ENCODE measurements at regions not wholly inside any gene's neighbourhood (a gene's known extent, or its start where the extent isn't known, plus 50 kb on each side); places are given as distances from the start of the nearest gene placed in this dataset.

DNA sequence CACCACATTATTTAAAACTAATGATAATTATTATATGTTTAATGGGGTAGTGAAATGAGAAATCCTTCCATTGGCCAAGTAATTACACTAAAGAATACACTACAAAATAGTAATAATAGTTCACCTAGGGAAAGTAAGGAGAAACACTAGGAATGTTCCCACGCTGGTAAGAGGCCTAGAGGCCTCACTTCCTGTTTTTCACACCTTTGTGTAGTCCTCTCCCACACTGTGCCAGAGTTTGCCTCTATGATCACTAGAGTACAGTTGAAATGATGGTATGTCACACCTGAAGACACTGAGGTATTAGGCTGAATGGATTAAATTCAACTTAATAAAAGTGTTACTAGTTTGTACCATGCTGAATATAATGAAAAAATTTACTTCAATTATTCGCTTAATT lies 1348.0 kb upstream of the ATXN8OS start:
- Histone ChIP-seq H3K27ac (replicated peaks) (no peak overlapping the region), H3K27me3 (ENCODE audit: low read depth) (no peaks in the 10 kb centered on the region), H3K9me3 (replicated peaks) (peaks cover 6% of the 10 kb centered on the region), H3K4me3 (no peak overlapping the region), H3K4me1 (no peaks in the 10 kb centered on the region), H3K36me3 (no peaks in the 10 kb centered on the region)
- no peak for DNase-seq
- intact Hi-C loops (cut with micrococcal nuclease), result no loop called here
- TF ChIP-seq, protein P1, sequence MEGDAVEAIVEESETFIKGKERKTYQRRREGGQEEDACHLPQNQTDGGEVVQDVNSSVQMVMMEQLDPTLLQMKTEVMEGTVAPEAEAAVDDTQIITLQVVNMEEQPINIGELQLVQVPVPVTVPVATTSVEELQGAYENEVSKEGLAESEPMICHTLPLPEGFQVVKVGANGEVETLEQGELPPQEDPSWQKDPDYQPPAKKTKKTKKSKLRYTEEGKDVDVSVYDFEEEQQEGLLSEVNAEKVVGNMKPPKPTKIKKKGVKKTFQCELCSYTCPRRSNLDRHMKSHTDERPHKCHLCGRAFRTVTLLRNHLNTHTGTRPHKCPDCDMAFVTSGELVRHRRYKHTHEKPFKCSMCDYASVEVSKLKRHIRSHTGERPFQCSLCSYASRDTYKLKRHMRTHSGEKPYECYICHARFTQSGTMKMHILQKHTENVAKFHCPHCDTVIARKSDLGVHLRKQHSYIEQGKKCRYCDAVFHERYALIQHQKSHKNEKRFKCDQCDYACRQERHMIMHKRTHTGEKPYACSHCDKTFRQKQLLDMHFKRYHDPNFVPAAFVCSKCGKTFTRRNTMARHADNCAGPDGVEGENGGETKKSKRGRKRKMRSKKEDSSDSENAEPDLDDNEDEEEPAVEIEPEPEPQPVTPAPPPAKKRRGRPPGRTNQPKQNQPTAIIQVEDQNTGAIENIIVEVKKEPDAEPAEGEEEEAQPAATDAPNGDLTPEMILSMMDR (IDR thresholded peaks at IDR 0.05; ENCODE audit: borderline replicate concordance), result no peak

DNA sequence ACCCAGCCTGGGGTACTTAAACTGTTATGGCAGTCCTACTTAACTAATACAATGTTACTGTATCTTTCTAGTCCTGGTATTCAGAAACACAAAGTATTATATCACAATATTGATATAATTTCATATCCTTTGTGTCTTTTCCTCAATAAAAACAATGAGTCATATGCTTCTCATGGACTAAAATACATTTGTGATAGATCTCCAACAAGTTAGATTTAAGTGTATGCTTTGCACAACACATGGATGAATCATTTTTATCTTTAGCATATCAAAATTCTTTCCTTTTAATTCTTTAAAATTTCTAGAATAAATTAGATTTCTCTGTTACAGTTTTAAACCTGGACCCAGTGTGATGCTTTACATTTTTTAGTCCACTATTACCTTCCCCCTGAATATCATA lies 1357.8 kb upstream of the ATXN8OS start:
- intact Hi-C loops (cut with micrococcal nuclease), result no loop called here
- no peak for DNase-seq
- Histone ChIP-seq H3K4me1 (no peaks in the 10 kb centered on the region), H3K27me3 (ENCODE audit: low read depth) (no peaks in the 10 kb centered on the region), H3K4me3 (no peak overlapping the region), H3K27ac (replicated peaks) (no peak overlapping the region), H3K36me3 (no peaks in the 10 kb centered on the region), H3K9me3 (replicated peaks) (no peaks in the 10 kb centered on the region)
- TF ChIP-seq, protein P1 (IDR thresholded peaks at IDR 0.05; ENCODE audit: borderline replicate concordance), result no peak

DNA sequence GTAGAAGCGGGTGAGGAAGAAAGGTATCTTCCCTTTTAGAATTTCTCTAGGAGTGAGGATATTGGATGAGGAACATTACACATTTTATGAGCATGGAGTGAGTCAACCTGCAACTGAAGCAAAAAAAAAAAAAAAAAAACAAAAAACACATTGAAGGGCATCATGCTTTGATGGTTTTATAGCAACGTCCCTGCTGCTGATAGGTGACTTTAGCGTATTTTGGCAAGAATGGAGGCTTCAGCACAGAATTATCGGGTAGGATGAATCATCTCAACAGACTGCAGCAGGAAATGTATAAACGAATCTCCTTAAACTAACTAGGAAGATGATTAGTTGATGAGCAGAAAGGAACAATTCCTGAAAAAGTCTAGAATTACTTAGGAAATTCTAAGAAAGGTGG lies 1359.6 kb upstream of the ATXN8OS start:
- intact Hi-C loops (cut with micrococcal nuclease), result no loop called here

DNA sequence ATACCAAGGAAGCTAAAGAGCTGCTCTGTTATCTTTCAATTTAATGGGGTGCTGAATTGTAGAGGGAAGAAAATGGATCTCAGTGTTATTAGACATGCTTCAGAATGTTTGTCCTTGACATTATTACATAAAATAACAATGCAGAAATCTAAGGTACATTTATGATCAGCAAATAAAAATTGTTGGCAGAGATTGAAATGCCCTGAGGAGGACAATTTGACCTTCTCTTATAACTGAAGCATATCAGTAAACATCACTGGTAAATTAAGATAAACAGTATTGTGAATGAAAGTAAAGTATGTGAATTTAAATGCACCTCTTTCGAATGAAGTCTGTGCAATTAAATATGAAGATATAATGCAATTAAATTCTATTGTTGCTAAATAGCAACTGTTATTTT lies 1362.1 kb upstream of the ATXN8OS start:
- Histone ChIP-seq H3K36me3 (no peaks in the 10 kb centered on the region), H3K27ac (replicated peaks) (no peak overlapping the region)
- intact Hi-C loops (cut with micrococcal nuclease), result no loop called here

More for the DNA sequence above, 1359.6 kb upstream of the ATXN8OS start:
- no peaks in the 10 kb centered on the region for H3K4me1 ChIP-seq
- no peaks in the 10 kb centered on the region for H3K27me3 ChIP-seq (ENCODE audit: low read depth)
- H3K36me3 ChIP-seq, result no peaks in the 10 kb centered on the region
- no peak for DNase-seq
- H3K4me3 ChIP-seq, result no peak overlapping the region
- H3K27ac ChIP-seq (replicated peaks), result no peak overlapping the region
- TF ChIP-seq, protein P1 (IDR thresholded peaks at IDR 0.05; ENCODE audit: borderline replicate concordance), result no peak
- no peaks in the 10 kb centered on the region for H3K9me3 ChIP-seq (replicated peaks)

DNA sequence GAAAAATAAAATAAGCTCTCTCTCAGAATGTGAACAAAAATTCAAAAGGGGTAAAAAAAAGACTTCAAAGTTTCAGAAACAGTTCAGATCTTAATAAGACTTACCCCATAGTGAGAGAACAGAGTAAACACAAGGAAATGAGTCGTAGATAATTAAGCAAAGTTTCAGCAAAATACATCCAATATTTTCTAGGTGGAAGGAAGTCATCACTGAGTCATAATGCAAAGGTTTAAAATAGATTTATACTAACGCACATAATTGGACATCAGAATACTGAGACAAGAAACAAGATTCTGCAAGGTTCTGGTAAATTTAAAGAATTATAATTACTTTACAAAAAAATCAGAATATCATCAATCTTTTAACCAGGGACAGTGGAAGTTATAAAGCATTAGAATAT lies 1370.7 kb upstream of the ATXN8OS start:
- Histone ChIP-seq H3K36me3 (no peaks in the 10 kb centered on the region), H3K4me1 (no peaks in the 10 kb centered on the region), H3K9me3 (replicated peaks) (no peaks in the 10 kb centered on the region), H3K27ac (replicated peaks) (no peak overlapping the region), H3K4me3 (no peak overlapping the region), H3K27me3 (ENCODE audit: low read depth) (no peaks in the 10 kb centered on the region)
- TF ChIP-seq, protein P1 (IDR thresholded peaks at IDR 0.05; ENCODE audit: borderline replicate concordance), result no peak
- DNase-seq, result no peak
- intact Hi-C loops (cut with micrococcal nuclease), result no loop called here

More for the DNA sequence above, 1362.1 kb upstream of the ATXN8OS start:
- no peaks in the 10 kb centered on the region for H3K27me3 ChIP-seq (ENCODE audit: low read depth)
- no peaks in the 10 kb centered on the region for H3K4me1 ChIP-seq
- DNase-seq, result no peak
- TF ChIP-seq, protein P1 (IDR thresholded peaks at IDR 0.05; ENCODE audit: borderline replicate concordance), result no peak
- no peaks in the 10 kb centered on the region for H3K9me3 ChIP-seq (replicated peaks)
- H3K4me3 ChIP-seq, result no peak overlapping the region

DNA sequence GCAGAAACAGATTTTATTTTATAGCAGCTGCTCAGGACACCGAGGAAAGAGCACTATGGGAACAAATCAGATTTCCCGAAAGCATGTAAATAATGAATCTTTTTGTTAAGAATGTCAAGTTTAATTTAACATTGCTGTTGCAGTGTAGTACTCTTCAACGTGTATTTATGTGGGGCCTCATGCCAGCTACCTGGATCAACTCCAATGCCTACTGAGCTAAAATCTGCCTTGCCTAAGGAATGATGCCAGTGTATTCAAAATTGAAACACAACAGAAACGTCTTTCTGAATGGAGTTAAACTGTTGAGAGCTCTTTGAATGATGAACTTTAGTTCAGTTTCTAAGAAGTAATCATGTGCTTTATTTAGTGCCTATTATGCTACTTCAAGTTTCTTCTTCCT lies 1379.8 kb upstream of the ATXN8OS start:
- intact Hi-C loops (cut with micrococcal nuclease), result no loop called here
- Histone ChIP-seq H3K4me3 (no peak overlapping the region), H3K27me3 (ENCODE audit: low read depth) (no peaks in the 10 kb centered on the region), H3K9me3 (replicated peaks) (peaks cover 4% of the 10 kb centered on the region), H3K36me3 (no peaks in the 10 kb centered on the region), H3K27ac (replicated peaks) (no peak overlapping the region), H3K4me1 (no peaks in the 10 kb centered on the region)
- TF ChIP-seq, protein P1 (IDR thresholded peaks at IDR 0.05; ENCODE audit: borderline replicate concordance), result no peak
- DNase-seq, result no peak
